ENCODE measurements at regions not wholly inside any gene's neighbourhood (a gene's known extent, or its start where the extent isn't known, plus 50 kb on each side); places are given as distances from the start of the nearest gene placed in this dataset.
A peak's percentile ranks its signal among the peaks of the same experiment; 100 is the strongest.

DNA sequence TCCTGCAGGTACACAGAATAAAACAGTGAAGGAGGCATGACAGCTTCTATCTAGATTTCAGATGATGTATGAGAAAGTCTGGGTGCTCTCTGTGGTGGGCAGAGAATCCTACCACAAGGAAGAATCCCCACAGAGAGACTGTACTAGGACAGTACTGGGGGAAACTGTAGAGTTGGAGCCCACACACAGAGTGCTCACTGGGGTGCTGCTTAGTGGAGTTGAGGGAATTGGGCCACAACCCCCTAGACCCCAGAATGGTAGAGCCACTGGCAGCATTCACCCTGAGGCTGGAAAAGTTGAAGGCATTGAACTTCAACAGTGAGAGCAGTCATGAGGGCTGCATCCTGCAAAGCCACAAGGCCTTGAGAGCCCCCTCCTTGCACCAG is 62.2 kb upstream of the TNFRSF21 start (continued):
- TF ChIP-seq RAD21 (IDR thresholded peaks at IDR 0.05): no peak

DNA sequence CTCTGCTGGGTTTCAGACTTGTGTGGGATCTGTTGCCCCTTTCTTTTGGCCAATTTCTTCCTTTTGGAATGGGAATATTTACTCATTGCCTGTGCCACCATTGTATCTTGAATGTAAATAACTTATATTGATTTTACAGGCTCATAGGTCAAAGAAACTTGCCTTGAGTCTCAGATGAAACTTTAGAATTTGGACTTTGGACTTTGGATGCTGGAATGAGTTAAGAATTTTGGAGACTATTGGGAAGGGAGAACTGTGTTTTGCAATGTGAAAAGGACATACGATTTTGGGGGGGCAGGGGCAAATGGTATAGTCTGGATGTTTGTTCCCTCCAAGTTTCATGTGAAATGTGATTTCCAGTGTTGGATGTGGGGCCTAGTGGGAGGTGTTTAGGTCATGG is 62.6 kb upstream of the TNFRSF21 start:
- Histone ChIP-seq H3K4me3 (ENCODE audit: low read depth in 1 of 3, low read length in 3 of 3) (no peak overlapping the region), H3K4me1 (ENCODE audit: control insufficient read depth in 4 of 4, insufficient read depth in 4 of 4, low read length in 3 of 4) (no peaks in the 10 kb centered on the region), H3K27me3 (ENCODE audit: control insufficient read depth in 4 of 4, insufficient read depth in 4 of 4, low read length in 3 of 4) (no peaks in the 10 kb centered on the region), H3K36me3 (ENCODE audit: control insufficient read depth in 4 of 4, insufficient read depth in 3 of 4, low read depth in 1 of 4, low read length in 3 of 4) (no peaks in the 10 kb centered on the region), H3K9ac (ENCODE audit: low read depth in 1 of 2, low read length in 2 of 2) (no peak overlapping the region), H3K9me3 (ENCODE audit: control insufficient read depth in 4 of 4, low read length in 3 of 4) (no peaks in the 10 kb centered on the region), H3K27ac (ENCODE audit: low read depth in 1 of 2, low read length in 2 of 2) (no peak overlapping the region)
- 42% methylated on average over 1 of the region's 1 CpG for WGBS
- peak; percentile 10 to 63 for TF ChIP-seq HNF4A (conservative IDR thresholded peaks at IDR 0.05)
- no peak for TF ChIP-seq GABPA (IDR thresholded peaks at IDR 0.05 in 1 of 2, conservative IDR thresholded peaks at IDR 0.05 in 1 of 2)
- no peak for DNase-seq (ENCODE audit: low spot score)

DNA sequence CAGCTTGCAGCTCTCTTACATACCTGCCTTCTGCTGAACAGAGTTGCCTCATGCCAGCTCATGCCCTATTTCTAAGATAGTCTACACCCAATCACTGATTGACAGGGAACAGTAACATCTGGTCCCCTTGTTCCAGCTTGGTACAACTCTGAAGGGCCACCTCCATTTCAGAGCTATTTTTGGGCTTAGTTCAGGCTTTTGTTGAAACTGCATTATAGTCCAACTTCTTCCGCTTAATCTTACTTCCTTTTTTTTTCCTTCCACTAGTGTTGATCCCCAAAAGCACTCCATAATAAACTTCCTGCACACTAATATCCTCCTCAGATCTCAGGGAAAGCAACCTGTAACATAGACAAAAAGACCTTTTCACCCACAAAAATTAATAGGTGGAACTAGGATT is 65.7 kb upstream of the TNFRSF21 start:
- no peak overlapping the region for H3K4me3 ChIP-seq (ENCODE audit: low read depth in 1 of 3, low read length in 3 of 3)
- H3K27ac ChIP-seq (ENCODE audit: low read depth in 1 of 2, low read length in 2 of 2): no peak overlapping the region
- no peaks in the 10 kb centered on the region for H3K27me3 ChIP-seq (ENCODE audit: control insufficient read depth in 4 of 4, insufficient read depth in 4 of 4, low read length in 3 of 4)
- 44% methylated on average over 1 of the region's 1 CpG for WGBS
- DNase-seq (ENCODE audit: low spot score): no peak
- H3K36me3 ChIP-seq (ENCODE audit: control insufficient read depth in 4 of 4, insufficient read depth in 3 of 4, low read depth in 1 of 4, low read length in 3 of 4): no peaks in the 10 kb centered on the region
- no peaks in the 10 kb centered on the region for H3K9me3 ChIP-seq (ENCODE audit: control insufficient read depth in 4 of 4, low read length in 3 of 4)
- TF ChIP-seq RXRA (IDR thresholded peaks at IDR 0.05) (no peak), TAF1 (conservative IDR thresholded peaks at IDR 0.05) (no peak), FOXA1 (IDR thresholded peaks at IDR 0.05) (no peak), JUND (IDR thresholded peaks at IDR 0.05) (no peak), GABPA (IDR thresholded peaks at IDR 0.05 in 1 of 2, conservative IDR thresholded peaks at IDR 0.05 in 1 of 2) (no peak), HNF4G (IDR thresholded peaks at IDR 0.05) (no peak), FOXA2 (IDR thresholded peaks at IDR 0.05) (no peak), EGR1 (IDR thresholded peaks at IDR 0.05; ENCODE audit: low read depth in 2 of 2) (no peak), YY1 (IDR thresholded peaks at IDR 0.05) (no peak)
- TF ChIP-seq, protein P1, sequence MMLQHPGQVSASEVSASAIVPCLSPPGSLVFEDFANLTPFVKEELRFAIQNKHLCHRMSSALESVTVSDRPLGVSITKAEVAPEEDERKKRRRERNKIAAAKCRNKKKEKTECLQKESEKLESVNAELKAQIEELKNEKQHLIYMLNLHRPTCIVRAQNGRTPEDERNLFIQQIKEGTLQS (IDR thresholded peaks at IDR 0.05): no peak
- TF ChIP-seq, protein P2, sequence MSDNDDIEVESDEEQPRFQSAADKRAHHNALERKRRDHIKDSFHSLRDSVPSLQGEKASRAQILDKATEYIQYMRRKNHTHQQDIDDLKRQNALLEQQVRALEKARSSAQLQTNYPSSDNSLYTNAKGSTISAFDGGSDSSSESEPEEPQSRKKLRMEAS (IDR thresholded peaks at IDR 0.05): no peak
- TF ChIP-seq, protein P3, sequence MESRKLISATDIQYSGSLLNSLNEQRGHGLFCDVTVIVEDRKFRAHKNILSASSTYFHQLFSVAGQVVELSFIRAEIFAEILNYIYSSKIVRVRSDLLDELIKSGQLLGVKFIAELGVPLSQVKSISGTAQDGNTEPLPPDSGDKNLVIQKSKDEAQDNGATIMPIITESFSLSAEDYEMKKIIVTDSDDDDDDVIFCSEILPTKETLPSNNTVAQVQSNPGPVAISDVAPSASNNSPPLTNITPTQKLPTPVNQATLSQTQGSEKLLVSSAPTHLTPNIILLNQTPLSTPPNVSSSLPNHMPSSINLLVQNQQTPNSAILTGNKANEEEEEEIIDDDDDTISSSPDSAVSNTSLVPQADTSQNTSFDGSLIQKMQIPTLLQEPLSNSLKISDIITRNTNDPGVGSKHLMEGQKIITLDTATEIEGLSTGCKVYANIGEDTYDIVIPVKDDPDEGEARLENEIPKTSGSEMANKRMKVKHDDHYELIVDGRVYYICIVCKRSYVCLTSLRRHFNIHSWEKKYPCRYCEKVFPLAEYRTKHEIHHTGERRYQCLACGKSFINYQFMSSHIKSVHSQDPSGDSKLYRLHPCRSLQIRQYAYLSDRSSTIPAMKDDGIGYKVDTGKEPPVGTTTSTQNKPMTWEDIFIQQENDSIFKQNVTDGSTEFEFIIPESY (IDR thresholded peaks at IDR 0.05): no peak
- TF ChIP-seq, protein P4, sequence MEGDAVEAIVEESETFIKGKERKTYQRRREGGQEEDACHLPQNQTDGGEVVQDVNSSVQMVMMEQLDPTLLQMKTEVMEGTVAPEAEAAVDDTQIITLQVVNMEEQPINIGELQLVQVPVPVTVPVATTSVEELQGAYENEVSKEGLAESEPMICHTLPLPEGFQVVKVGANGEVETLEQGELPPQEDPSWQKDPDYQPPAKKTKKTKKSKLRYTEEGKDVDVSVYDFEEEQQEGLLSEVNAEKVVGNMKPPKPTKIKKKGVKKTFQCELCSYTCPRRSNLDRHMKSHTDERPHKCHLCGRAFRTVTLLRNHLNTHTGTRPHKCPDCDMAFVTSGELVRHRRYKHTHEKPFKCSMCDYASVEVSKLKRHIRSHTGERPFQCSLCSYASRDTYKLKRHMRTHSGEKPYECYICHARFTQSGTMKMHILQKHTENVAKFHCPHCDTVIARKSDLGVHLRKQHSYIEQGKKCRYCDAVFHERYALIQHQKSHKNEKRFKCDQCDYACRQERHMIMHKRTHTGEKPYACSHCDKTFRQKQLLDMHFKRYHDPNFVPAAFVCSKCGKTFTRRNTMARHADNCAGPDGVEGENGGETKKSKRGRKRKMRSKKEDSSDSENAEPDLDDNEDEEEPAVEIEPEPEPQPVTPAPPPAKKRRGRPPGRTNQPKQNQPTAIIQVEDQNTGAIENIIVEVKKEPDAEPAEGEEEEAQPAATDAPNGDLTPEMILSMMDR (IDR thresholded peaks at IDR 0.05; ENCODE audit: low read depth, low read length, missing input control): no peak
- H3K9ac ChIP-seq (ENCODE audit: low read depth in 1 of 2, low read length in 2 of 2): no peak overlapping the region
- H3K4me1 ChIP-seq (ENCODE audit: control insufficient read depth in 4 of 4, insufficient read depth in 4 of 4, low read length in 3 of 4): no peaks in the 10 kb centered on the region
